AG04449 (cell line): ENCODE measurements at regions not wholly inside any gene's neighbourhood (a gene's known extent, or its start where the extent isn't known, plus 50 kb on each side); places are given as distances from the start of the nearest gene placed in this dataset.

ENCODE experiments used
- CTCF ChIA-PET: fragments of 350-600 bp; formaldehyde crosslinking; extraction: SDS; loops from one replicate; lab custom pipeline; 2021; ENCODE audit warnings: antibody characterized with exemption; lab: Yijun Ruan, JAX
- POLR2A ChIA-PET: fragments of 400-600, 350-600 bp; formaldehyde crosslinking; extraction: SDS; loops from one replicate; lab custom pipeline; 2020; ENCODE audit warnings: antibody characterized with exemption, inconsistent platforms; lab: Yijun Ruan, JAX
- DNase-seq: peaks from one replicate; pipeline ENCODE4 v3.0.0-alpha.2; 2010; ENCODE audit warnings: low read depth, low spot score
- H3K4me3 ChIP-seq: 2 replicates; pipeline ENCODE4 v1.5.1; 2011; ENCODE audit warnings: low read depth, mild to moderate bottlenecking, control low read depth, low read length
- TF ChIP-seq, protein P1 (sequence below): IDR thresholded peaks from one replicate; pipeline ENCODE4 v1.5.1; 2011; ENCODE audit warnings: mild to moderate bottlenecking, moderate library complexity, low read length, control low read depth, inconsistent platforms; ENCODE audit not compliant: insufficient read depth; ENCODE audit errors: missing control alignments

- DNase-seq, result no peak
- TF ChIP-seq, protein P1, sequence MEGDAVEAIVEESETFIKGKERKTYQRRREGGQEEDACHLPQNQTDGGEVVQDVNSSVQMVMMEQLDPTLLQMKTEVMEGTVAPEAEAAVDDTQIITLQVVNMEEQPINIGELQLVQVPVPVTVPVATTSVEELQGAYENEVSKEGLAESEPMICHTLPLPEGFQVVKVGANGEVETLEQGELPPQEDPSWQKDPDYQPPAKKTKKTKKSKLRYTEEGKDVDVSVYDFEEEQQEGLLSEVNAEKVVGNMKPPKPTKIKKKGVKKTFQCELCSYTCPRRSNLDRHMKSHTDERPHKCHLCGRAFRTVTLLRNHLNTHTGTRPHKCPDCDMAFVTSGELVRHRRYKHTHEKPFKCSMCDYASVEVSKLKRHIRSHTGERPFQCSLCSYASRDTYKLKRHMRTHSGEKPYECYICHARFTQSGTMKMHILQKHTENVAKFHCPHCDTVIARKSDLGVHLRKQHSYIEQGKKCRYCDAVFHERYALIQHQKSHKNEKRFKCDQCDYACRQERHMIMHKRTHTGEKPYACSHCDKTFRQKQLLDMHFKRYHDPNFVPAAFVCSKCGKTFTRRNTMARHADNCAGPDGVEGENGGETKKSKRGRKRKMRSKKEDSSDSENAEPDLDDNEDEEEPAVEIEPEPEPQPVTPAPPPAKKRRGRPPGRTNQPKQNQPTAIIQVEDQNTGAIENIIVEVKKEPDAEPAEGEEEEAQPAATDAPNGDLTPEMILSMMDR, result no peak
- ChIA-PET CTCF (no interaction called here), POLR2A (no interaction called here)
- no peak overlapping the region for H3K4me3 ChIP-seq
Observed at GRCh38 chr7:21107101-21107500, 320.4 kb upstream of the SP8 start.

- POLR2A ChIA-PET, result no interaction called here
- CTCF ChIA-PET, result no interaction called here
- no peak overlapping the region for H3K4me3 ChIP-seq
- TF ChIP-seq, protein P1, result no peak
- DNase-seq, result no peak
Observed at GRCh38 chr7:21108182-21108581, 319.7 kb upstream of the SP4 start.

DNA sequence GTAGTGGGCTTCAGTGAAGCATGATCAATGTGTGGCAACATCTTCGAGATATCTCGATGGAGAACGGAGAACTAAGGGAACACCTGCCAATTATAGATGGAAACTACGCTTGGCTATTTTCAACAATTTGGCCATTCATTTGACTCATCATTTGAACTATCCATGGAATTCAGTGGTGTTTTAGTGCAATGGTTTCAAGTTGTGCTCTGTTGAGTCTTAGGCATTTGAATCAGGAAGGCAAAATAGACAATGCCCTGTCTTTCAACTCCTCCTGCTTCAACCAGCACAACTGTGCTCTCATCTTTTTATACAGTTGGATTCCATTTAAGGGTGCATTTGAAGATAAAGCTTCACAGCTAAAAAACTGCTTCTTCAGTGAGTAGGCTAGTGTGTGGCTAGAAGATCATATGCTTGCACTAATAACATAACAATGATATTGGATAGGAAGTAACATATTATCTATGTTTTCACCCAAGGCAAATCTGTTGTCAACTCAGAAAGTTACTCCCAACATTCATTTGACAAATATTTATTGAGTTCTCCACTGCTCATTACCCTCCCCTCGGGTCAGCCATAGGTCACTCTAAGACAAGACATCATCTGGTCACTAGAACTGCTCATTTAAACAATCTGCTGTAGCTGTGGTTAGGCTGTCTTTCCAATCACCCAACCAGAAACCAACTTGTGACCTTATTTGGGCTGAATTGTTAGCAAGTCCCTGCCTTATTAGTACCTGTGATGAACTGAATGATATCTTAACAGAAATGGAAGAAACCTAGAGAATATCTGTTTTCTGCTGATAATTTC lies 314.1 kb upstream of the SP4 start:
- no peak overlapping the region for H3K4me3 ChIP-seq
- TF ChIP-seq, protein P1, result no peak
- ChIA-PET POLR2A (no interaction called here), CTCF (no interaction called here)
- DNase-seq, result no peak

GRCh38 chr7:21123586-21123985 lies 304.3 kb upstream of the SP4 start:
- ChIA-PET CTCF (no interaction called here), POLR2A (no interaction called here)
- no peak for DNase-seq
- H3K4me3 ChIP-seq, result no peak overlapping the region
- TF ChIP-seq, protein P1, result no peak

DNA sequence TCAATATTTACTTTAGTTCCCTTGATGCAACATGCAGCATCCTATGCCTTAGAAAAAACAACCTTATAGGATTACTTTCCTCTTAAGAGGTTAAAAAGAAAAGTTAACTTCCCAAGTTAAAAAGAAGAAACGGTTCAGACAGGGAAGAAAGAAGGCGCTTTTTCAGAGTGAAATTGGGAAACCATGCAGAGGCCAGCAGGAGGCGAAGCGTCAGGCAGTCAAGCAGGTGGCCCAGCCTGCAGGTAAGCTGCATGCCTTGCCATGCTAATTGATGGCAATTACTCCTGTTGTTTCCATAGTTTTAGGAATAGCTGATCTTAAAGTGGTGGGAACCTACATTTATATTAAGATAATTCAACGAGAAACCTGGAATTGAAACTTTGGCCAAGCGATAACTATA lies 302.6 kb upstream of the SP4 start:
- TF ChIP-seq, protein P1, result no peak
- DNase-seq, result no peak
- no peak overlapping the region for H3K4me3 ChIP-seq
- CTCF ChIA-PET, result no interaction called here
- POLR2A ChIA-PET, result no interaction called here

- POLR2A ChIA-PET, result no interaction called here
- CTCF ChIA-PET, result no interaction called here
- no peak overlapping the region for H3K4me3 ChIP-seq
- no peak for DNase-seq
- TF ChIP-seq, protein P1, result no peak
Observed at GRCh38 chr7:21128062-21128817, 299.6 kb upstream of the SP4 start.
